ENCODE measurements at regions not wholly inside any gene's neighbourhood (a gene's known extent, or its start where the extent isn't known, plus 50 kb on each side); places are given as distances from the start of the nearest gene placed in this dataset.

- Histone ChIP-seq H4K20me1 (ENCODE audit: low read length) (no peaks in the 10 kb centered on the region), H3K27ac (ENCODE audit: low read length) (no peak overlapping the region), H3K79me2 (ENCODE audit: low read length) (no peaks in the 10 kb centered on the region), H3K36me3 (ENCODE audit: low read depth, low read length) (no peaks in the 10 kb centered on the region), H2AFZ (ENCODE audit: low read length) (no peak overlapping the region; the same call in 1 of the 2 replicates), H3K9me2 (replicated peaks; ENCODE audit: low read length) (no peaks in the 10 kb centered on the region), H3K4me3 (ENCODE audit: low read length) (no peak overlapping the region), H3K9ac (ENCODE audit: low read length) (no peak overlapping the region), H3K4me1 (ENCODE audit: insufficient read depth, low read length) (no peaks in the 10 kb centered on the region), H3K27me3 (ENCODE audit: low read length) (no peaks in the 10 kb centered on the region), H3K4me2 (ENCODE audit: low read length) (0 out of 2 replicates have a peak overlapping the region, but pooled peaks have one; percentile 53), H3F3A (ENCODE audit: low read length, unreplicated experiment) (no peaks in the 10 kb centered on the region), H3K9me3 (ENCODE audit: low read length) (no peaks in the 10 kb centered on the region)
- ChIA-PET POLR2A (ENCODE audit: unreplicated experiment) (no interaction called here), CTCF (no interaction called here)
- DNase-seq (no peak), ATAC-seq (no peak)
- TF ChIP-seq EZH2phosphoT487 (IDR thresholded peaks at IDR 0.05; ENCODE audit: borderline replicate concordance, low read length): no peak
- no TSS peak for BruUV-seq (replicated peaks)
- intact Hi-C loops (cut with micrococcal nuclease): no loop called here
Observed at GRCh38 chr6:54060286-54060685, 51.0 kb upstream of the MLIP start.

Measured in PC-3 (cell line).